CD4-positive, CD25-positive, alpha-beta regulatory T cell (primary cell): ENCODE measurements at regions not wholly inside any gene's neighbourhood (a gene's known extent, or its start where the extent isn't known, plus 50 kb on each side); places are given as distances from the start of the nearest gene placed in this dataset.

Source experiments
- ATAC-seq, 2 donors: fragments of 150-1000 bp; cut with Tn5 transposase; one replicate each; pipeline ENCODE4 v1.10.0; 2021; ENCODE audit warnings: low read depth in 2 of 2, moderate number of reproducible peaks in 2 of 2, moderate library complexity in 1 of 2
- DNase-seq, 3 donors: peaks; one replicate each; pipeline versions ENCODE4 v3.0.0 to v3.0.0-alpha.2; 2012 to 2022; ENCODE audit warnings: mixed read lengths in 1 of 3
- H3K27ac ChIP-seq: one replicate; pipeline ENCODE4 v1.7.0; 2013; ENCODE audit warnings: mild to moderate bottlenecking, low read length; ENCODE audit not compliant: insufficient read depth, poor library complexity, severe bottlenecking
- H3K27me3 ChIP-seq: one replicate; pipeline ENCODE4 v1.7.0; 2013; ENCODE audit warnings: low read length; ENCODE audit not compliant: control insufficient read depth, insufficient read depth
- H3K36me3 ChIP-seq: one replicate; pipeline ENCODE4 v1.7.0; 2013; ENCODE audit warnings: mild to moderate bottlenecking, low read length, moderate library complexity; ENCODE audit not compliant: control insufficient read depth, insufficient read depth
- H3K4me1 ChIP-seq: 2 replicates; pipeline ENCODE4 v1.7.0; 2013; ENCODE audit warnings: mild to moderate bottlenecking, low read length; ENCODE audit not compliant: insufficient read depth, control insufficient read depth, poor library complexity, severe bottlenecking
- H3K4me3 ChIP-seq: one replicate; pipeline ENCODE4 v1.7.0; 2013; ENCODE audit warnings: low read depth, mild to moderate bottlenecking, low read length, moderate library complexity
- H3K9me3 ChIP-seq, 2 experiments: 1 replicate in 1 of 2; 2 replicates in 1 of 2; pipeline ENCODE4 v1.7.0; 2013; ENCODE audit warnings: low read length in 2 of 2, mild to moderate bottlenecking in 1 of 2, moderate library complexity in 1 of 2; ENCODE audit not compliant: control insufficient read depth in 2 of 2
- H3K27ac Mint-ChIP-seq, 3 donors: one replicate each; pipeline ENCODE4 v1.8.0; 2020 to 2022; ENCODE audit warnings: mild to moderate bottlenecking in 3 of 3, mixed read lengths in 3 of 3, moderate library complexity in 2 of 3
- H3K27me3 Mint-ChIP-seq: one replicate; pipeline ENCODE4 v1.8.0; 2022; ENCODE audit warnings: mild to moderate bottlenecking, mixed read lengths
- H3K36me3 Mint-ChIP-seq: one replicate; pipeline ENCODE4 v1.8.0; 2020; ENCODE audit warnings: mixed read lengths
- H3K4me1 Mint-ChIP-seq, 4 donors: one replicate each; pipeline ENCODE4 v1.8.0; 2020 to 2022; ENCODE audit warnings: mixed read lengths in 4 of 4, mild to moderate bottlenecking in 1 of 4
- H3K4me3 Mint-ChIP-seq, 4 donors: one replicate each; pipeline ENCODE4 v1.8.0; 2020 to 2022; ENCODE audit warnings: mild to moderate bottlenecking in 4 of 4, mixed read lengths in 4 of 4, moderate library complexity in 3 of 4
- H3K9me3 Mint-ChIP-seq, 7 donors: one replicate each; pipeline ENCODE4 v1.8.0; 2020 to 2022; ENCODE audit warnings: mixed read lengths in 7 of 7, mild to moderate bottlenecking in 3 of 7, moderate library complexity in 2 of 7

DNA sequence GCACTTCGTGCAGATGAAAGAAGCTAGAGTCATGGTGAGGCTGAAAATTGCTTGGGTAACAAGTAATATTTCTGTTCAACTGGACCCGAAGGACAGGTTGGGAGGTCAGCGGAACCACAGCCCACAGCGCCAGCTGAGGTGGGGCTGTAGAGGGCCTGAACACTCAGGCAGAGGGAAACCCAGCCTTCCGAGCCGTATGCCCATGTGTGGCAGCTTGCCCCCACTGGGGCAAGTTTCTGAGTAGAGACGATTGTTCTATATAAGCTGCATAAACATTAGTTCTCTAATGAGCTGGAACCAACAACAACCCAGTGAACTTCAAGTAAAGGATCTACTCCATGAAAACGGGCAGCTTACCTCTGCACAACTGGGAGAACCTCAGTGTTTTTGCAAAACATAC lies 58.4 kb upstream of the TNS3 start:
- Mint-ChIP-seq H3K4me1 (no peaks in the 10 kb centered on the region), H3K27ac (no peak overlapping the region), H3K9me3 (peaks cover 0 to 16% (median 1%) of the 10 kb centered on the region in 7 donors), H3K27me3 (peaks cover 4% of the 10 kb centered on the region), H3K36me3 (peaks cover 4% of the 10 kb centered on the region), H3K4me3 (no peak overlapping the region)
- Histone ChIP-seq H3K4me3 (no peak overlapping the region), H3K27ac (no peak overlapping the region), H3K27me3 (no peaks in the 10 kb centered on the region), H3K4me1 (no peaks in the 10 kb centered on the region), H3K36me3 (no peaks in the 10 kb centered on the region), H3K9me3 (peaks cover 5 to 6% of the 10 kb centered on the region in 2 experiments)
- DNase-seq = no peak
- no peak for ATAC-seq

DNA sequence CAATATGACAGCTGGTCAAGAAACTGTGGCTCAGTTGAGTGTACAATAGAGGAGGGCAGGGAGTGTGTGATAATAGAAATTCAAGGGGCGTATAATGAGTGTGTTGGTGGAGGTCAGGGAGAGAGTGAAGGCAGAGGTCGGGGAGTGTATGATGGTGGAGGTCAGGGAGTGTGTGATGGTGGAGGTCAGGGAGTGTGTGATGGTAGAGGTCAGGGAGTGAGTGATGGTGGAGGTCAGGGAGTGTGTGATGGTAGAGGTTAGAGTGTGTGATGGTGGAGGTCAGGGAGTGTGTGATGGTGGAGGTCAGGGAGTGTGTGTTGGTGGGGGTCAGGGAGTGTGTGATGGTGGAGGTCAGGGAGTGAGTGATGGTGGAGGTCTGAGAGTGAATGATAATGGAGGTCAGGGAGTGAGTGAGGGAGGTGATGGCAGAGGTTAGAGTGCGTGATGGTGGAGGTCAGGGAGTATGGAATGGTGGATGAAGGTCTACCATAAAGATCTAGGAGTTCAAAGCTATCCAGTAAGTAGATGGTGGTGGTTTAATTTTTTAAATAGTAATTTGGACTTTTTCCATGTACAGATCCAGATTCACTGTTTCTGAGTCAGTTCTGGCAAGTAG lies 57.7 kb upstream of the TNS3 start:
- ATAC-seq (no peak), DNase-seq (no peak)
- Histone ChIP-seq H3K4me1 (no peaks in the 10 kb centered on the region), H3K27ac (no peak overlapping the region), H3K4me3 (no peak overlapping the region), H3K9me3 (peaks cover 5 to 6% of the 10 kb centered on the region in 2 experiments), H3K36me3 (no peaks in the 10 kb centered on the region), H3K27me3 (no peaks in the 10 kb centered on the region)
- peaks cover 4% of the 10 kb centered on the region for H3K27me3 Mint-ChIP-seq
- H3K9me3 Mint-ChIP-seq = peaks cover 0 to 13% (median 1%) of the 10 kb centered on the region in 7 donors
- no peak overlapping the region for H3K27ac Mint-ChIP-seq
- H3K4me3 Mint-ChIP-seq = no peak overlapping the region
- H3K36me3 Mint-ChIP-seq = no peaks in the 10 kb centered on the region
- H3K4me1 Mint-ChIP-seq = no peaks in the 10 kb centered on the region

DNA sequence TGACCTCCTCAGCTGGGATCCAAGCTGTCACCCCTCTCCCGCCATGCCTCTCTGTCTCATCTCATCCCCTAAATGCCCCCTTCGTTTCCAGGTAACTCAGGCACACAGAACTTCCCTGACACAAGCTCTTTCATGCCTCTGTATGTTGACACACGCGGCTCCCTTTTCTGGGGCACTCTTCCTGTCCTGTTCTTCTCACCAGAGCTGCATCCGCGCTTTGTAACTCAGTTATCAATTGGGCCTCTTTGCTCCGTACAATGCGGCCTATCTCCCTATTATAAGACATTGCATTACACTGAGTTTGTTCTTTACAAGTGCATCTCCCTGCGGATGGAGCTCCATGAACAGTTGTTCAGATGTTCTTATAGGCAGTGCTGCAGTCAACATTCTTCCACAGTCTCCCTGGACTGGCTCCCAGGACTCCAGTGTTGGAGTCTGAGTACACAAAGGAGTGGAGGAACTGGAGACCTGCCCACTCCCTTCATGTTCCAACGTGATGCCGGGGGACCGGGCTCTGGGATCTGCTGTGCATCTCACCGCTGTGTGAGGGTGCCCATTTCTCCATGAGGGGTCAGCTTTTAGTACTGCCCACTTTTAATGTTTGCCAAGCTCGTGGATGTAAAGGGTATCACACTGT lies 56.9 kb upstream of the TNS3 start:
- H3K27ac Mint-ChIP-seq = no peak overlapping the region
- H3K4me1 ChIP-seq = no peaks in the 10 kb centered on the region
- H3K36me3 Mint-ChIP-seq = no peaks in the 10 kb centered on the region
- no peaks in the 10 kb centered on the region for H3K27me3 ChIP-seq
- peaks cover under 1 to 4% of the 10 kb centered on the region in 2 experiments for H3K9me3 ChIP-seq
- DNase-seq = no peak
- peaks cover 4% of the 10 kb centered on the region for H3K27me3 Mint-ChIP-seq
- no peak overlapping the region for H3K4me3 ChIP-seq
- peaks cover 0 to 8% (median 1%) of the 10 kb centered on the region in 7 donors for H3K9me3 Mint-ChIP-seq
- no peaks in the 10 kb centered on the region for H3K4me1 Mint-ChIP-seq
- no peak overlapping the region for H3K27ac ChIP-seq
- no peak overlapping the region for H3K4me3 Mint-ChIP-seq
- H3K36me3 ChIP-seq = no peaks in the 10 kb centered on the region
- no peak for ATAC-seq

DNA sequence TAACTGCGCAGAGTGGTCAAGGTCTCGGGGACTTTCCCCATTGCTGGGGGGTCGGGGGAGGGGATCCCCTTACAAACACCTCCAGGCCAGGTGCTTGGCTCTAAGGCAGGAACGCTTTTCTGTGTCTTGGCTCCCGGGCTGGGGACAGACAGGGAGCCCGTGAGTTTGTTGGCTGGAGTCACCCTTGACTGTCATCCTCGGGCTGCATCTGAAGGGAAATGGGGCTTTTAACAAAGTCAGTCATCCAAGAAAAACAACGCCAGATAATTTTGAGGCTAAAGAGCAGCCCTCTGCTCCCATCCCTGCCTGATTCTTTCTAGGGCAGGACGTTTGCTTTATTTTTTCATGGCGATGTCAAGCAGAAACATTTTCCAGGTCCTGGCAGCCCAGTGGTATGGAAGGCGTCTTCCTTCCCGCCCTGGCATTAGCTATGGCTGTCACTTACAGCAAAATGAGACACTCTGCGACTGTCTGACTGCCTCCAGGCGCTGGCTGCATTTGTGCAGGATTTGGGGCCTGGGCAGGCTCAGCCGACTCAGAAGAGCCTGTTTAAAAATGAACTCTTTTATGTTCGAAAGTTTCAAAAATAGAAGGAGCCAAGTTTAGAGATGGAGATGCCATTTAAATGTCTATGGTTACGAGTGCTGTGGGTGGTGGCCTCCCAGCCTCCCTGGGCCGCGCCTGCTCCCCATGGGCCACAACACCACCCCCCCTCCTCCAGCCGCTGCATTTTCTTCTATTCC lies 54.7 kb upstream of the TNS3 start:
- Histone ChIP-seq H3K9me3 (no peaks in the 10 kb centered on the region), H3K27me3 (no peaks in the 10 kb centered on the region), H3K36me3 (no peaks in the 10 kb centered on the region), H3K4me1 (no peaks in the 10 kb centered on the region), H3K4me3 (no peak overlapping the region), H3K27ac (no peak overlapping the region)
- no peaks in the 10 kb centered on the region for H3K4me1 Mint-ChIP-seq
- no peak overlapping the region for H3K4me3 Mint-ChIP-seq
- no peaks in the 10 kb centered on the region for H3K36me3 Mint-ChIP-seq
- DNase-seq = no peak
- peaks cover 4% of the 10 kb centered on the region for H3K27me3 Mint-ChIP-seq
- peaks cover 0 to 3% (median 0%) of the 10 kb centered on the region in 7 donors for H3K9me3 Mint-ChIP-seq
- no peak for ATAC-seq
- no peak overlapping the region for H3K27ac Mint-ChIP-seq

DNA sequence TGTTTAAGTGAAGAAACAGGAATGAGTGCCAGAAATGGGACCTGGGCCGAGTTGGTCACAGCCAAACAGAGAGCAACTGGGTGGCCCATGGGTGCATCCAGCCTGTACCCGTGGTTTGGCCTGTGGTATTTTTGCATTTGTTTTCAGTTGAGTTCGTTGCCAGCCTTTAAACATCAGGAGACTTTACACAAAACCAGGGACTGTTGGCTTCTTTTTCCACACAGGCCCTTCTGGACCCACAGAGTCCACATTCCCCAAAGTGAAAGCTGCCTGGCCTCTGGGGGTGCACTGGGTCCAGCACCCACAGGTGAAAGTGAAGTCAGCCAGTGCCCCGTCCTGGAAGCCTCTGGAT lies 54.1 kb upstream of the TNS3 start:
- no peaks in the 10 kb centered on the region for H3K36me3 Mint-ChIP-seq
- no peak overlapping the region for H3K4me3 Mint-ChIP-seq
- DNase-seq (no peak), ATAC-seq (no peak)
- no peak overlapping the region for H3K27ac Mint-ChIP-seq
- no peaks in the 10 kb centered on the region for H3K4me1 Mint-ChIP-seq
- Histone ChIP-seq H3K4me3 (no peak overlapping the region), H3K36me3 (no peaks in the 10 kb centered on the region), H3K27ac (no peak overlapping the region), H3K27me3 (no peaks in the 10 kb centered on the region), H3K4me1 (no peaks in the 10 kb centered on the region), H3K9me3 (no peaks in the 10 kb centered on the region)
- peaks cover 0 to 3% (median 0%) of the 10 kb centered on the region in 7 donors for H3K9me3 Mint-ChIP-seq
- H3K27me3 Mint-ChIP-seq = peaks cover 4% of the 10 kb centered on the region

DNA sequence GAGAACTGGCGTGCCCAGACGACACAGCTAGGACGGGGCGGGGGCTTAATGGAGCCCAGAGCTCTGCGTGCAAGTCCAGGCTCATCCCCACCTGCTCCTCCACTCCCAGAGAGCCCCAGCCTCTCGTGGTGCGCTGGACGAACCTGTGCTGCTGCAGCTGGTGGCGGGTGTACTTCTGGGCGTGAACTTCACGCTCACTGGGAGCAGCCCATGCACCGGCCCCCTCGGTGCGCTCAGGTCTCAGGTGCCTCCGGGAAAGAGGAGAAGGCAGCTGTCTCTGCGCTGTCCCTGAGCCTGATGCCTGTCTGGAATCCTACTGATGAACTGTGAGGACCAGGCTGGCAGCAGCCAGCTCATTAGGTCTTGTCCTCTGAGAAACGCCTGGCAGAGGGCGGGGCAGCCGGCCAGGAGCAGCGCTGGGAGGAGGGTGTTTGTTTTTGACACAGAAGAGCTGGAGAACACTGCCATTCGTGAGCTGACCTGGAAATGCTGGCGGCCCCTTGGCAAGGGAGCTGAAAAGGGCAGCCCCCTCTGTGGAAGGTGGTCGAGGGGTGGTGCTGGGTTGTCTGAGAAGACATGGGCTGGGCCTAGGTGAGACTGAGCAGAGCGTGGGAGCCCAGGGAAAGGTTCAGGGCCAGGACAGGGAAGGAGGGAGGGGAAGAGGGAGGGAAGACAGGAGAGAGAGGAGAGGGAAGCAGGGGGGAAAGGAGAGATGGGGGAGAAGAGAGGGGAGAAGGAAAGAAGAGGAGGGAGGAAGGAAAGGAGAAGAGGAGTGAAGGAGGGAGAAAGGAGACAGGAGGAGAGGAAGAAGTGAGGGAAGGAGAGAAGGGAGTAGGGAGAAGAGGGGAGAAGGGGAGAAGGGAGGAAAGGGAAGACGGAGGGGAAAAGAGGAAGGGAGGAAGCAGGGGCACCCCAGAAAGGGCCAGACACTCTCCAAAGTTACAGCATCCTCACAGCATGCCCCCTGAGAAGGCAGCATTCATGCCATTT lies 53.5 kb upstream of the TNS3 start:
- no peaks in the 10 kb centered on the region for H3K4me1 ChIP-seq
- H3K27ac ChIP-seq = no peak overlapping the region
- no peak overlapping the region for H3K4me3 ChIP-seq
- H3K27me3 ChIP-seq = no peaks in the 10 kb centered on the region
- H3K36me3 ChIP-seq = no peaks in the 10 kb centered on the region
- peaks cover 4% of the 10 kb centered on the region for H3K27me3 Mint-ChIP-seq
- H3K4me3 Mint-ChIP-seq = no peak overlapping the region
- DNase-seq (no peak), ATAC-seq (no peak)
- H3K27ac Mint-ChIP-seq = no peak overlapping the region
- H3K36me3 Mint-ChIP-seq = no peaks in the 10 kb centered on the region
- H3K9me3 Mint-ChIP-seq = no peaks in the 10 kb centered on the region
- H3K9me3 ChIP-seq = no peaks in the 10 kb centered on the region
- no peaks in the 10 kb centered on the region for H3K4me1 Mint-ChIP-seq

DNA sequence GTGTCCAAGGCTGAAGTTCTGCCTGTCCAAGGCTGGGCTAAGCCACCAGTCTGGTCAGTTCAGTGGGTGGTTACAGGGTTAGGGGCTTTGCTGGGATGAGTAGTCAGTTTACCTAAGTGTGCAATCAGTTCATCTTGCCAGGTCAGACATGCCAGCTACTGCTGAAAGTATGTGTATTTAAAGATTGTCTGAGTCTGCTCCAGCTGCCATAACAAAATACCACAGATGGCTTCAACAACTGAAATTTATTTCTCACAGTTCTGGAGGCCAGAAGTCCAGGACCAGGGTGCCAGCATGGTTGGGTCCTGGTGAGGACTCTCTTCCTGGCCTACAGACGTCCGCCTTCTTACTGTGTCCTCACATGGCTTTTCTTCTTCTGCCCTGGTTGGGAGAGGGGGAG lies 52.4 kb upstream of the TNS3 start:
- Histone ChIP-seq H3K27me3 (no peaks in the 10 kb centered on the region), H3K9me3 (no peaks in the 10 kb centered on the region), H3K36me3 (no peaks in the 10 kb centered on the region), H3K27ac (no peak overlapping the region), H3K4me1 (no peaks in the 10 kb centered on the region), H3K4me3 (no peak overlapping the region)
- no peak for ATAC-seq
- Mint-ChIP-seq H3K4me3 (no peak overlapping the region), H3K9me3 (no peaks in the 10 kb centered on the region), H3K4me1 (no peaks in the 10 kb centered on the region), H3K27ac (no peak overlapping the region), H3K36me3 (no peaks in the 10 kb centered on the region), H3K27me3 (peaks cover 4% of the 10 kb centered on the region)
- no peak for DNase-seq
